ENCODE measurements at regions not wholly inside any gene's neighbourhood (a gene's known extent, or its start where the extent isn't known, plus 50 kb on each side); places are given as distances from the start of the nearest gene placed in this dataset.

DNA sequence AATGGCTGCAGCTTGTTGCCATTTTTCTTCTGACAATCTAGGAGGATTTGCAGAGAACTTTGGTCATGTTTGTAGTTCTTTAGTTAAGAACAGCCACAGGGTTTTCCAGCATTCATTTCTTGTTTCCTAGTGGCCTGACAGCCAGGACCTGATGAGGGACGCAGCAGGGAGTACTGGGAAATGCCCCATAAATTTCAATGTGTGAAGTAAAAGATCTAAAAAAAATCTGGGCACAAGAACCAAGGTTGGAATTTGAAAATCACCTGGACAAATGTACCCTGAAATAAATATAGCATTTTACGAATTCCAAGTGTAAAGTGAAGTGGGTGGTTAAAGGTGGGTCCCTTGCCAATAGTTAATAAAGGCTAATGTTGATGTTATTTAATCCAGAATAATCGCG, 195.0 kb downstream of the ZIC1 start:
- CTCF ChIA-PET = no interaction called here
- H3K36me3 Mint-ChIP-seq (ENCODE audit: low read depth) = no peaks in the 10 kb centered on the region
- H3K27ac Mint-ChIP-seq = no peak overlapping the region
- DNase-seq = no peak
- H3K4me3 Mint-ChIP-seq = no peak overlapping the region
- ATAC-seq = no peak
- intact Hi-C loops (cut with DNase I, micrococcal nuclease) = no loop called here
- no peaks in the 10 kb centered on the region for H3K27me3 Mint-ChIP-seq
- H3K9me3 Mint-ChIP-seq (ENCODE audit: low read depth) = peaks cover 3% of the 10 kb centered on the region
- POLR2A ChIA-PET = no interaction called here
- H3K4me1 Mint-ChIP-seq = no peaks in the 10 kb centered on the region

GRCh38 chr3:147613725-147614124, 204.6 kb downstream of the ZIC1 start:
- DNase-seq (no peak), ATAC-seq (no peak)
- Mint-ChIP-seq H3K27ac (no peak overlapping the region), H3K4me3 (no peak overlapping the region), H3K4me1 (no peaks in the 10 kb centered on the region), H3K36me3 (ENCODE audit: low read depth) (no peaks in the 10 kb centered on the region), H3K9me3 (ENCODE audit: low read depth) (no peaks in the 10 kb centered on the region), H3K27me3 (no peaks in the 10 kb centered on the region)
- ChIA-PET POLR2A (no interaction called here), CTCF (no interaction called here)
- intact Hi-C loops (cut with DNase I, micrococcal nuclease) = no loop called here

- CTCF ChIA-PET = no interaction called here
- ATAC-seq = no peak
- Mint-ChIP-seq H3K4me1 (no peaks in the 10 kb centered on the region), H3K27me3 (no peaks in the 10 kb centered on the region), H3K4me3 (no peak overlapping the region), H3K36me3 (ENCODE audit: low read depth) (no peaks in the 10 kb centered on the region), H3K9me3 (ENCODE audit: low read depth) (no peaks in the 10 kb centered on the region), H3K27ac (no peak overlapping the region)
- no peak for DNase-seq
- intact Hi-C loops (cut with DNase I, micrococcal nuclease) = no loop called here
- POLR2A ChIA-PET = no interaction called here
Measured at GRCh38 chr3:147614210-147614609, 205.0 kb downstream of the ZIC1 start.

DNA sequence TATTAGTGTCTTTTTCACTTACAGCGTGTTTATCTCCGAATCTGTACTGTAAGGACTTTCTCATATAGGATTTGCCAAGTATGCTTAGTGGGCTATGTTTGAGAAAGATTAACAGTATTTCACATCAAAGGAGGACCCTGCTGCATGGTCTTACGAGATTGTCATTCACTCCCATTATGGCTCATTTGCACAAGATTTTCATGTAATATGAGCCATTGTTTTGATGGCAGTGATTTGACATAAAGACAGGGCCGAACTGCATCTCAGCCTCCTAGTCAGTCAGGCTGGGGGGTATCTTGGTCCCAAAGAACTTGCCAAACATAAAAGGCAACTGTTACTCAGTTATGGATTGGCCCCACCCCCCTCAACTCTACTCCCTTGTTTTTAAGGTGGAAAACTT, 205.9 kb downstream of the ZIC1 start:
- no peak overlapping the region for H3K27ac Mint-ChIP-seq
- DNase-seq (no peak), ATAC-seq (no peak)
- intact Hi-C loops (cut with DNase I, micrococcal nuclease) = no loop called here
- no peaks in the 10 kb centered on the region for H3K36me3 Mint-ChIP-seq (ENCODE audit: low read depth)
- H3K27me3 Mint-ChIP-seq = no peaks in the 10 kb centered on the region
- no peaks in the 10 kb centered on the region for H3K9me3 Mint-ChIP-seq (ENCODE audit: low read depth)
- ChIA-PET POLR2A (no interaction called here), CTCF (no interaction called here)
- no peaks in the 10 kb centered on the region for H3K4me1 Mint-ChIP-seq
- no peak overlapping the region for H3K4me3 Mint-ChIP-seq

- no peak overlapping the region for H3K4me3 Mint-ChIP-seq
- DNase-seq = no peak
- intact Hi-C loops (cut with DNase I, micrococcal nuclease) = no loop called here
- POLR2A ChIA-PET = no interaction called here
- H3K27ac Mint-ChIP-seq = no peak overlapping the region
- CTCF ChIA-PET = no interaction called here
- no peaks in the 10 kb centered on the region for H3K27me3 Mint-ChIP-seq
- ATAC-seq = no peak
- no peaks in the 10 kb centered on the region for H3K9me3 Mint-ChIP-seq (ENCODE audit: low read depth)
- H3K4me1 Mint-ChIP-seq = no peaks in the 10 kb centered on the region
- H3K36me3 Mint-ChIP-seq (ENCODE audit: low read depth) = no peaks in the 10 kb centered on the region
Measured at GRCh38 chr3:147616998-147617619, 207.9 kb downstream of the ZIC1 start.

DNA sequence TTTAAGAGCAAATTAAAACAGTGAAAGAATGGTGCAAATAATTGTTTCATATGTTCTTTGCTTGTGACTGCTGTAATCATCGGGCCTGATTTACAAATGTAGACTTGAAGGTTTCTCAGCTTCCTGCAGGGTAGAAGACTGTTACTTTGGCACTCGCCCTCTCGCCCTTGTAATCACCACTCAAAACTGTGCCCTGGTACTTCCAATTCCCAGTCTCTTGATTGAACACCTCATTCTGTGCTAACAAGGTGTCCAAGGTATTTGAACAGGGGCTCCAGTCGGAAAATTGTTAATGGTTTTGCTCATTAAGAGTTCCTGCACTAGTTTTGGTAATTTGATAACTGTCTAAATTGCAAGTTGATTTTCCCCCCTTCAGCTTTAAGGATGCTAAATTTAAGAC, 209.5 kb downstream of the ZIC1 start:
- Mint-ChIP-seq H3K4me3 (no peak overlapping the region), H3K9me3 (ENCODE audit: low read depth) (no peaks in the 10 kb centered on the region), H3K27ac (no peak overlapping the region), H3K36me3 (ENCODE audit: low read depth) (no peaks in the 10 kb centered on the region), H3K27me3 (no peaks in the 10 kb centered on the region), H3K4me1 (no peaks in the 10 kb centered on the region)
- CTCF ChIA-PET = no interaction called here
- ATAC-seq (no peak), DNase-seq (no peak)
- POLR2A ChIA-PET = no interaction called here
- intact Hi-C loops (cut with DNase I, micrococcal nuclease) = no loop called here

DNA sequence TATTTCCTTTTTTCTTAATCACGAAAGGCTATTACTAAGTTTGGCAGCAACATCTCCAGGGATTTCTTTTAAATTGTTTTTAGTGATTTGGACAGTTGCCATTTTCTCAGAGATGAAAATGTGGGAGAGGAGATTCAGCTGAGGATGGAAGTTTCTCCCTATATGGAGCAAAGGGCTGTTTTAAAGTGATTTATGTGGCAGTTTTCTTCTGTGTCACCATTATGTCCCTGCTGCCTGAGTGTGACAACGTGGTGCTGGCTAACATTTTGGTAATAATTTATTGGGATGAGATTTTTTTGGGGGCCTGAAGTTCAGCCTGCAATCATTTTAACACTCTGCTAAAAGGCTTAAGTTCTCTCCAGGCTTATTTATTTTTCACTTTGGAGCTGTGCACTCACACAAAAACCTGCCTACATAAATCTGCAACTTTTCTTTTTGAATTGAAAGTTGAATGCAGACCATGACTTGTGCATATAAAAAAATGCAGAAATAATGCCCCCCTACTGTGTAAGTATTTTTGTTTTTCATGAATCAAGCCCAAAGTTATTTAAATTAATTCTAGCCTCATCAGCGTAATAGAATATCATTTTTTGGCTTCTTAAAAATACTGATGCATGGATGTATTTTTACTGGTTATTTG, 210.9 kb downstream of the ZIC1 start:
- Mint-ChIP-seq H3K9me3 (ENCODE audit: low read depth) (no peaks in the 10 kb centered on the region), H3K4me1 (no peaks in the 10 kb centered on the region), H3K27me3 (no peaks in the 10 kb centered on the region), H3K36me3 (ENCODE audit: low read depth) (no peaks in the 10 kb centered on the region), H3K27ac (no peak overlapping the region), H3K4me3 (no peak overlapping the region)
- ChIA-PET CTCF (no interaction called here), POLR2A (no interaction called here)
- ATAC-seq = no peak
- intact Hi-C loops (cut with DNase I, micrococcal nuclease) = no loop called here
- no peak for DNase-seq

DNA sequence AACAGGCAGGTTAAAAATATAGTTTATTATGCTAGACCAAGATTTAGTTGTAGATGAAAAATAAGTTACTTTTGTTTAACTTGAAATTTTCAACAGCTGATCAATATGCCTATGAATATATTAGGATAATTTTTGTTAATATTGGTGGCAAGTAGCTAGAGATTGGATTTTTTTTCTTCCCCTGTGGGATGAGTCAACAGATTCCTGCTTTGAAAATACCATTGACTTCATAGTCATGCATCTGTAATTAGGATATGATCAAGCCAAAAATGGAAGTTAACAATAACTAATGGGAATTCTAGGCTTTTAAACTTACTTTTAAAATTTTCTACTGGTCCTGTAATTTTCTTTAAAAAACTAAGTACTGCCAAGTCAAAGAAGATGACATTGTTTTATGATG, 211.7 kb downstream of the ZIC1 start:
- ATAC-seq (no peak), DNase-seq (no peak)
- no peaks in the 10 kb centered on the region for H3K36me3 Mint-ChIP-seq (ENCODE audit: low read depth)
- H3K27me3 Mint-ChIP-seq = no peaks in the 10 kb centered on the region
- no peaks in the 10 kb centered on the region for H3K4me1 Mint-ChIP-seq
- H3K9me3 Mint-ChIP-seq (ENCODE audit: low read depth) = no peaks in the 10 kb centered on the region
- H3K27ac Mint-ChIP-seq = no peak overlapping the region
- CTCF ChIA-PET = interaction anchor here (1.1 kb wide), 1 partner anchor 11 kb away, joined by 4 read pairs; no protein-coding TSS in a partner anchor
- no peak overlapping the region for H3K4me3 Mint-ChIP-seq
- intact Hi-C loops (cut with DNase I, micrococcal nuclease) = no loop called here
- POLR2A ChIA-PET = no interaction called here

DNA sequence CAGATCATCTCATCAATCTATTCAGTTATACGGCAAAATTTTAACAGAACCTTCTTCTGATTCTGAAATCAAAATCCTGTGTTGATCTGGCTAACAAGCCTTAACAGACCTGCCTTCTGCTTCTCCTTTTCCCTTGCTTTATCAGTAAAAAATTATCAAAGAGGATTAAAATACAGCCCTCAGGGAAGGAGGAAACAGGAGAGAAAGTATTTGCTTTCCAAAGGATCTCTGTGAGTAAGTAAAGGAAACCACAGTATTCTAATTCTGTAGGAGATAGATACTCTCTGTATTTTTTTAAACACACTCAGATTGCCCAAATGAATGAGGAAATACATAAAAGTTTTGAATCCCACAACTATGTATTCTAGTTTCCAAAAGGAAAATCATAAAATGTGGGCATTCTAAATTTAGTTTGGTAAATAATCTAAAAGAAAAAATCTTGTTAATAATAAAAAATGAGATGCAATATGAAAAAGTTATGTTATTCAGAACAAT, 221.8 kb downstream of the ZIC1 start:
- H3K4me3 Mint-ChIP-seq = no peak overlapping the region
- H3K4me1 Mint-ChIP-seq = no peaks in the 10 kb centered on the region
- intact Hi-C loops (cut with DNase I, micrococcal nuclease) = no loop called here
- no peak for DNase-seq
- H3K27me3 Mint-ChIP-seq = no peaks in the 10 kb centered on the region
- H3K27ac Mint-ChIP-seq = no peak overlapping the region
- ATAC-seq = no peak
- POLR2A ChIA-PET = no interaction called here
- H3K9me3 Mint-ChIP-seq (ENCODE audit: low read depth) = peaks cover 2% of the 10 kb centered on the region
- H3K36me3 Mint-ChIP-seq (ENCODE audit: low read depth) = no peaks in the 10 kb centered on the region
- CTCF ChIA-PET = no interaction called here

DNA sequence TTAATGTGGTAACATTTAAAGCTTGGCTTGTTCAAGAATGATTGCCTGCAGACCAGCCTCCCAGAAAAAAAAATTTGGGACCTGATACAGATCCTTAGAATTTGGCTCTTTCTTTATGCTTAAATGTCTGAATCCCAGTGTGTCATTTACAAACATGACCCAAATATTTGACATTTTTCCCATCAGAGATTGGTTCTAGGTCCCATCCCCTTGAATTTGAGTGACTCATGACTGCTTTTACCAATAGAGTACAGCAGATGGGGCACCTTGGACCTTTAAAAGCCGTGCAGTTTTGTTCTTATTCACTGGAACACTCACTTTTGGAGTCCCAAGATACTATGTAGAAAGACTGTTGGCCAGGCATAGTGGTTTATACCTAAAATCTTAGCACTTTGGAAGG, 231.6 kb downstream of the ZIC1 start:
- H3K27me3 Mint-ChIP-seq = no peaks in the 10 kb centered on the region
- no peak for ATAC-seq

GRCh38 chr3:147645761-147646160, 236.6 kb downstream of the ZIC1 start:
- ATAC-seq (no peak), DNase-seq (no peak)
- H3K4me3 Mint-ChIP-seq = no peak overlapping the region
- POLR2A ChIA-PET = no interaction called here
- no peaks in the 10 kb centered on the region for H3K36me3 Mint-ChIP-seq (ENCODE audit: low read depth)
- no peak overlapping the region for H3K27ac Mint-ChIP-seq
- CTCF ChIA-PET = no interaction called here
- no peaks in the 10 kb centered on the region for H3K9me3 Mint-ChIP-seq (ENCODE audit: low read depth)
- no peaks in the 10 kb centered on the region for H3K4me1 Mint-ChIP-seq
- no peaks in the 10 kb centered on the region for H3K27me3 Mint-ChIP-seq
- intact Hi-C loops (cut with DNase I, micrococcal nuclease) = no loop called here

More for the DNA sequence above, 231.6 kb downstream of the ZIC1 start:
- Mint-ChIP-seq H3K9me3 (ENCODE audit: low read depth) (peaks cover 10% of the 10 kb centered on the region), H3K4me3 (no peak overlapping the region), H3K36me3 (ENCODE audit: low read depth) (no peaks in the 10 kb centered on the region), H3K27ac (no peak overlapping the region), H3K4me1 (no peaks in the 10 kb centered on the region)
- ChIA-PET CTCF (interaction anchor here (0.6 kb wide), 1 partner anchor 1347 kb away, joined by 3 read pairs; no protein-coding TSS in a partner anchor), POLR2A (no interaction called here)
- intact Hi-C loops (cut with DNase I, micrococcal nuclease) = no loop called here
- DNase-seq = no peak

GRCh38 chr3:147649475-147649874, 240.3 kb downstream of the ZIC1 start:
- DNase-seq (no peak), ATAC-seq (no peak)
- Mint-ChIP-seq H3K4me3 (no peak overlapping the region), H3K36me3 (ENCODE audit: low read depth) (no peaks in the 10 kb centered on the region), H3K27ac (no peak overlapping the region), H3K27me3 (no peaks in the 10 kb centered on the region), H3K9me3 (ENCODE audit: low read depth) (no peaks in the 10 kb centered on the region), H3K4me1 (no peaks in the 10 kb centered on the region)
- CTCF ChIA-PET = no interaction called here
- intact Hi-C loops (cut with DNase I, micrococcal nuclease) = no loop called here
- POLR2A ChIA-PET = no interaction called here

All from activated CD4-positive, alpha-beta T cell treated with anti-CD3 and anti-CD28 coated beads for 36 hours (primary cell).